Gastroesophageal sphincter (tissue), 4 donors: ENCODE measurements at regions not wholly inside any gene's neighbourhood (a gene's known extent, or its start where the extent isn't known, plus 50 kb on each side); places are given as distances from the start of the nearest gene placed in this dataset.

Experiments
- ATAC-seq: fragments of 150-250 bp; one replicate; pipeline ENCODE4 v1.9.1; 2016; ENCODE audit warnings: mild to moderate bottlenecking, moderate library complexity
- H3K27ac ChIP-seq, 4 donors: fragments of 200-600 bp; sonication (generic) in 3 of 4; 1 replicate in 3 of 4; 2 replicates in 1 of 4; pipeline ENCODE4 v1.5.1; 2016 to 2019
- H3K27me3 ChIP-seq: fragments of 200-600 bp; sonication (generic); one replicate; pipeline ENCODE4 v1.5.1; 2019
- H3K36me3 ChIP-seq, 2 donors: fragments of 200-600 bp; sonication (generic); one replicate each; pipeline ENCODE4 v1.5.1; 2019; ENCODE audit warnings: control low read depth in 1 of 2
- H3K4me1 ChIP-seq, 3 donors: fragments of 200-600 bp; sonication (generic); 1 replicate in 2 of 3; 2 replicates in 1 of 3; pipeline ENCODE4 v1.5.1; 2016 to 2019; ENCODE audit warnings: control low read depth in 2 of 3
- H3K4me3 ChIP-seq, 2 donors: fragments of 200-600 bp; sonication (generic); one replicate each; pipeline ENCODE4 v1.5.1; 2019; ENCODE audit warnings: mild to moderate bottlenecking in 1 of 2, moderate library complexity in 1 of 2
- H3K9me3 ChIP-seq, 3 donors: fragments of 200-600 bp; sonication (generic); one replicate each; pipeline ENCODE4 v1.5.1; 2017 to 2019; ENCODE audit warnings: control low read depth in 2 of 3
- CTCF ChIP-seq, 4 experiments: fragments of 200-600 bp in 2 of 4; fragments of 450-650 bp in 2 of 4; sonication (generic) in 1 of 4; IDR thresholded peaks; one replicate each; pipeline ENCODE4 v1.5.1; 2017 to 2019; ENCODE audit warnings: antibody characterized with exemption in 4 of 4, mild to moderate bottlenecking in 2 of 4, moderate library complexity in 2 of 4
- EP300 ChIP-seq: sonication (generic); formaldehyde crosslinking; IDR thresholded peaks from one replicate; pipeline ENCODE4 v1.6.1; 2017; ENCODE audit warnings: antibody characterized with exemption, mild to moderate bottlenecking
- POLR2A ChIP-seq, 2 donors: fragments of 450-650 bp; IDR thresholded peaks; one replicate each; pipeline ENCODE4 v1.6.1; 2017; ENCODE audit warnings: antibody characterized with exemption in 2 of 2, mild to moderate bottlenecking in 2 of 2, moderate library complexity in 1 of 2
- POLR2AphosphoS5 ChIP-seq: sonication (generic); formaldehyde crosslinking; IDR thresholded peaks from one replicate; pipeline ENCODE4 v1.6.1; 2017; ENCODE audit warnings: antibody characterized with exemption
- WGBS, 2 donors: methylation state at CpG; one replicate each; pipeline ENCODE4 v1.1.5; 2018; ENCODE audit warnings: low coverage in 1 of 2; 5-methylcytosine and 5-hydroxymethylcytosine counted together

GRCh38 chr5:29867155-29867554, 1326.3 kb upstream of the CDH6 start:
- no peaks in the 10 kb centered on the region for H3K36me3 ChIP-seq
- ATAC-seq = no peak
- H3K27ac ChIP-seq = no peak overlapping the region
- no peaks in the 10 kb centered on the region for H3K27me3 ChIP-seq
- H3K4me1 ChIP-seq = no peaks in the 10 kb centered on the region
- no peaks in the 10 kb centered on the region for H3K9me3 ChIP-seq
- 81 to 88% methylated on average over 2 of the region's 2 CpGs for WGBS, 2 donors
- H3K4me3 ChIP-seq = no peak overlapping the region
- no peak for TF ChIP-seq POLR2A (IDR thresholded peaks at IDR 0.05)
- no peak for TF ChIP-seq EP300
- TF ChIP-seq CTCF (IDR thresholded peaks at IDR 0.05) = no peak
- TF ChIP-seq POLR2AphosphoS5 = no peak

GRCh38 chr5:29853711-29854220, 1339.7 kb upstream of the CDH6 start:
- WGBS, 2 donors = 36 to 86% methylated on average over 2 of the region's 2 CpGs
- H3K4me3 ChIP-seq = no peak overlapping the region
- H3K36me3 ChIP-seq = no peaks in the 10 kb centered on the region
- TF ChIP-seq POLR2AphosphoS5 = no peak
- TF ChIP-seq EP300 = no peak
- TF ChIP-seq CTCF (IDR thresholded peaks at IDR 0.05) = no peak
- no peak for TF ChIP-seq POLR2A (IDR thresholded peaks at IDR 0.05)
- H3K4me1 ChIP-seq = no peaks in the 10 kb centered on the region
- no peaks in the 10 kb centered on the region for H3K27me3 ChIP-seq
- no peak for ATAC-seq
- H3K27ac ChIP-seq = no peak overlapping the region
- no peaks in the 10 kb centered on the region for H3K9me3 ChIP-seq

DNA sequence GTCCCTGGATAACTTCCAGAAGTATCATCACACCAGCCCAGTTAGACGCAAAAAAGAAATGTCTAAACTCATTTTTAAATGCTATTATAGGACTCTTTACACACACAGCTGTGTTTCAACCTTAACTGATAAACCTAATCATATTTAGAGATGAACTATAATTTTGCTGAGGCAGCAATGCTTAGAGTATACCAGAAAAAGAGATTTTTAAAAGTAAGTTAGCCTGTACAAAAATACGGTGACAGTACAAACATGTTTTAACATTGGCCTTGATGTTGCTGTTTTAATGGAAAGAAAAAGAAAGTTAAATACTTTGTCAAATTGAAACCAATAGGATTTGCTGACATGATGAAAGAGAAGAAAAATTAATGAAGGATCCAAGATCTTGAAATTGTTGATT, 1341.2 kb upstream of the CDH6 start:
- TF ChIP-seq POLR2AphosphoS5 (no peak), EP300 (no peak), CTCF (IDR thresholded peaks at IDR 0.05) (no peak), POLR2A (IDR thresholded peaks at IDR 0.05) (no peak)
- H3K27me3 ChIP-seq = no peaks in the 10 kb centered on the region
- no peak for ATAC-seq
- H3K36me3 ChIP-seq = no peaks in the 10 kb centered on the region
- H3K27ac ChIP-seq = no peak overlapping the region
- H3K9me3 ChIP-seq = no peaks in the 10 kb centered on the region
- 59 to 69% methylated on average over 2 of the region's 2 CpGs for WGBS, 2 donors
- no peaks in the 10 kb centered on the region for H3K4me1 ChIP-seq
- H3K4me3 ChIP-seq = no peak overlapping the region

GRCh38 chr5:29845206-29845605, 1348.3 kb upstream of the CDH6 start:
- Histone ChIP-seq H3K4me1 (no peaks in the 10 kb centered on the region), H3K27me3 (no peaks in the 10 kb centered on the region), H3K36me3 (no peaks in the 10 kb centered on the region), H3K9me3 (no peaks in the 10 kb centered on the region), H3K27ac (no peak overlapping the region), H3K4me3 (no peak overlapping the region)
- no peak for ATAC-seq
- TF ChIP-seq CTCF (IDR thresholded peaks at IDR 0.05) (no peak), POLR2A (IDR thresholded peaks at IDR 0.05) (no peak), EP300 (no peak), POLR2AphosphoS5 (no peak)
- WGBS, 2 donors = 86 to 89% methylated on average over 3 of the region's 3 CpGs

- H3K9me3 ChIP-seq = no peaks in the 10 kb centered on the region
- WGBS, 2 donors = 17 to 52% methylated on average over 2 of the region's 2 CpGs
These were observed 1360.1 kb upstream of the CDH6 start for GRCh38 chr5:29833394-29833793.

More at GRCh38 chr5:29833394-29833793, 1360.1 kb upstream of the CDH6 start:
- Histone ChIP-seq H3K4me1 (no peaks in the 10 kb centered on the region), H3K4me3 (no peak overlapping the region), H3K27ac (no peak overlapping the region), H3K36me3 (no peaks in the 10 kb centered on the region), H3K27me3 (no peaks in the 10 kb centered on the region)
- TF ChIP-seq EP300 (no peak), POLR2A (IDR thresholded peaks at IDR 0.05) (no peak), POLR2AphosphoS5 (no peak), CTCF (IDR thresholded peaks at IDR 0.05) (no peak)
- ATAC-seq = no peak
